Loucy (cell line): ENCODE measurements at regions not wholly inside any gene's neighbourhood (a gene's known extent, or its start where the extent isn't known, plus 50 kb on each side); places are given as distances from the start of the nearest gene placed in this dataset.
"Not testable (repeated sequence)": the region's sequence is repeated elsewhere in the genome, so short reads cannot be mapped to it uniquely, and the experiment has no call there.

Experiments
- H2AFZ ChIP-seq: fragments of 200-600 bp; sonication (generic); 2 replicates; pipeline ENCODE4 v1.6.0; 2016; ENCODE audit warnings: antibody characterized with exemption, mild to moderate bottlenecking, low read length, moderate library complexity
- H3F3A ChIP-seq: fragments of 200-600 bp; 2 replicates; pipeline ENCODE4 v1.6.0; 2016; ENCODE audit warnings: antibody characterized with exemption, low read depth, mild to moderate bottlenecking
- H3K27me3 ChIP-seq: fragments of 200-600 bp; sonication (generic); 2 replicates; pipeline ENCODE4 v1.6.1; 2014; ENCODE audit warnings: low read length, mild to moderate bottlenecking; ENCODE audit not compliant: insufficient read depth, poor library complexity, severe bottlenecking
- H3K36me3 ChIP-seq: fragments of 200-600 bp; sonication (generic); 2 replicates; pipeline ENCODE4 v1.6.1; 2016; ENCODE audit warnings: low read length; ENCODE audit not compliant: insufficient read depth
- H3K4me1 ChIP-seq: fragments of 200-600 bp; sonication (generic); 2 replicates; pipeline ENCODE4 v1.5.1; 2014; ENCODE audit warnings: low read length, mild to moderate bottlenecking; ENCODE audit not compliant: insufficient read depth, poor library complexity, severe bottlenecking
- H3K4me2 ChIP-seq: fragments of 200-600 bp; sonication (generic); 2 replicates; pipeline ENCODE4 v1.6.0; 2014; ENCODE audit warnings: antibody characterized with exemption, low read length, low read depth, mild to moderate bottlenecking; ENCODE audit not compliant: poor library complexity, severe bottlenecking
- H3K4me3 ChIP-seq: fragments of 200-600 bp; sonication (generic); 2 replicates; pipeline ENCODE4 v1.5.1; 2014; ENCODE audit warnings: low read length, mild to moderate bottlenecking, mixed read lengths; ENCODE audit not compliant: poor library complexity, severe bottlenecking
- H3K79me2 ChIP-seq: fragments of 200-600 bp; sonication (generic); 2 replicates; pipeline ENCODE4 v1.6.1; 2014; ENCODE audit warnings: low read length; ENCODE audit not compliant: insufficient read depth
- H3K9ac ChIP-seq: fragments of 200-600 bp; sonication (generic); 2 replicates; pipeline ENCODE4 v1.6.0; 2014; ENCODE audit warnings: mild to moderate bottlenecking, low read depth, low read length, moderate library complexity; ENCODE audit not compliant: poor library complexity, severe bottlenecking
- H3K9me2 ChIP-seq: fragments of 200-600 bp; sonication (generic); replicated peaks from 2 replicates; pipeline ENCODE4 v1.6.1; 2016; ENCODE audit warnings: low read depth, low read length, mixed read lengths
- H3K9me3 ChIP-seq: fragments of 200-600 bp; sonication (generic); 2 replicates; pipeline ENCODE4 v1.6.1; 2014; ENCODE audit warnings: mild to moderate bottlenecking, antibody characterized with exemption, low read length, low read depth; ENCODE audit not compliant: insufficient read depth
- H4K20me1 ChIP-seq: fragments of 200-600 bp; sonication (generic); 2 replicates; pipeline ENCODE4 v1.6.0; 2014; ENCODE audit warnings: antibody characterized with exemption, low read length, mild to moderate bottlenecking; ENCODE audit not compliant: insufficient read depth, poor library complexity, severe bottlenecking
- EZH2phosphoT487 ChIP-seq: fragments of 200-600 bp; IDR thresholded peaks from 2 replicates; pipeline ENCODE4 v1.6.1; 2018; ENCODE audit warnings: antibody characterized with exemption, mild to moderate bottlenecking, moderate library complexity, borderline replicate concordance
- TF ChIP-seq, protein P1 (sequence below): fragments of 200-600 bp; sonication (generic); conservative IDR thresholded peaks from 2 replicates; pipeline ENCODE4 v1.5.1; 2014; ENCODE audit warnings: mild to moderate bottlenecking, antibody characterized with exemption, low read length

DNA sequence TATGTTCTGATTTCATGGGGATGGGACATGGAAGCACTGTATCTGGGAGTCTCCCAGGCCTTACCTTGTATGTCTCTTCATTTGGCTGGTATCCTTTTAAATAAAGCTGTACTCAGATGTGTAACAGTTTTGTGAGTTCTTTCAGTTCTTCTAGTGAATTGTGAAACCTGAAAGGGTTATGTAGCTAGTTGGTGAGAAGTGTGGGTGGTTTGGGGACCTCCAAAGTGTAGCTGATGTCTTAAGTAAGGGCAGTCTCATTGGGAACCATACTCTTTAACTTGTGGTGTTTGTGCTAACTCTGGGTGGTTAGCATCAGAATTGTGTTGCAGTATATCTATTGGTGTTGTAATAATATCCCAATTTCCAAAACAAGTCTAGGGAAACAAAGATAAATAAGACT lies 166.9 kb upstream of the CCNH start:
- no peaks in the 10 kb centered on the region for H3F3A ChIP-seq
- H4K20me1 ChIP-seq = no peaks in the 10 kb centered on the region

DNA sequence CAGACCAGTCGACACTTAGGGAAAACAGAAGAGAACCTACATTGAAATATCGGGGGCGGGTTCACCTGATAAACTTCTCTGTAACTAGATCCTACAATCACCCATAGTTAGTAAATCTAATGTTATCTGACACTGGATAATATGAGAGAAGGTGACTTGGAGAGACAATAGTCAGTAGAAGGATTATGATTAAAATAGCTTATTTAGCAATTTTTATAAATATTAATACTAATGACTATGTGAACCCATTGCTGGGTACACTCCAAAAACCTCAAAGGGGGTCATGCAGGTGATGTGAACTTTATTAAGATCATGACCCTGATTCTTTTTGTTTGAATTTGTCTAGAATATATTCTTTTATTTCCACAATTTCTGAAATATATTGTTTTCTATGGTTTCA lies 164.1 kb upstream of the CCNH start:
- Histone ChIP-seq H4K20me1 (no peaks in the 10 kb centered on the region), H3K79me2 (no peaks in the 10 kb centered on the region), H3K9me3 (no peaks in the 10 kb centered on the region), H3K4me3 (no peak overlapping the region), H3K4me2 (no peak overlapping the region), H3K36me3 (no peaks in the 10 kb centered on the region), H3K4me1 (no peaks in the 10 kb centered on the region), H3K9me2 (no peaks in the 10 kb centered on the region), H3K27me3 (no peaks in the 10 kb centered on the region), H3K9ac (no peak overlapping the region), H3F3A (no peaks in the 10 kb centered on the region), H2AFZ (no peak overlapping the region)
- TF ChIP-seq, protein P1, sequence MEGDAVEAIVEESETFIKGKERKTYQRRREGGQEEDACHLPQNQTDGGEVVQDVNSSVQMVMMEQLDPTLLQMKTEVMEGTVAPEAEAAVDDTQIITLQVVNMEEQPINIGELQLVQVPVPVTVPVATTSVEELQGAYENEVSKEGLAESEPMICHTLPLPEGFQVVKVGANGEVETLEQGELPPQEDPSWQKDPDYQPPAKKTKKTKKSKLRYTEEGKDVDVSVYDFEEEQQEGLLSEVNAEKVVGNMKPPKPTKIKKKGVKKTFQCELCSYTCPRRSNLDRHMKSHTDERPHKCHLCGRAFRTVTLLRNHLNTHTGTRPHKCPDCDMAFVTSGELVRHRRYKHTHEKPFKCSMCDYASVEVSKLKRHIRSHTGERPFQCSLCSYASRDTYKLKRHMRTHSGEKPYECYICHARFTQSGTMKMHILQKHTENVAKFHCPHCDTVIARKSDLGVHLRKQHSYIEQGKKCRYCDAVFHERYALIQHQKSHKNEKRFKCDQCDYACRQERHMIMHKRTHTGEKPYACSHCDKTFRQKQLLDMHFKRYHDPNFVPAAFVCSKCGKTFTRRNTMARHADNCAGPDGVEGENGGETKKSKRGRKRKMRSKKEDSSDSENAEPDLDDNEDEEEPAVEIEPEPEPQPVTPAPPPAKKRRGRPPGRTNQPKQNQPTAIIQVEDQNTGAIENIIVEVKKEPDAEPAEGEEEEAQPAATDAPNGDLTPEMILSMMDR = no peak
- TF ChIP-seq EZH2phosphoT487 = no peak

More for the DNA sequence above, 166.9 kb upstream of the CCNH start:
- no peak for TF ChIP-seq EZH2phosphoT487
- TF ChIP-seq, protein P1 = no peak
- Histone ChIP-seq H3K27me3 (no peaks in the 10 kb centered on the region), H3K4me3 (no peak overlapping the region), H3K4me2 (no peak overlapping the region), H3K9me3 (no peaks in the 10 kb centered on the region), H3K79me2 (no peaks in the 10 kb centered on the region), H3K9me2 (no peaks in the 10 kb centered on the region), H3K9ac (no peak overlapping the region), H3K4me1 (no peaks in the 10 kb centered on the region), H2AFZ (no peak overlapping the region), H3K36me3 (no peaks in the 10 kb centered on the region)

- not testable (repeated sequence) for H3K4me2 ChIP-seq, H3F3A ChIP-seq, H3K4me1 ChIP-seq, H3K9me3 ChIP-seq, H2AFZ ChIP-seq, H3K79me2 ChIP-seq, H3K9me2 ChIP-seq, H3K36me3 ChIP-seq, H3K27me3 ChIP-seq, H3K9ac ChIP-seq, H3K4me3 ChIP-seq, H4K20me1 ChIP-seq
Measured at GRCh38 chr5:87576306-87576705, 163.6 kb upstream of the CCNH start.

- H4K20me1 ChIP-seq = no peaks in the 10 kb centered on the region
- H3K9ac ChIP-seq = no peak overlapping the region
- no peaks in the 10 kb centered on the region for H3K9me2 ChIP-seq
- H3K4me1 ChIP-seq = no peaks in the 10 kb centered on the region
- H3K36me3 ChIP-seq = no peaks in the 10 kb centered on the region
- no peak overlapping the region for H3K4me3 ChIP-seq
- TF ChIP-seq, protein P1 = no peak
- TF ChIP-seq EZH2phosphoT487 = no peak
- no peaks in the 10 kb centered on the region for H3K27me3 ChIP-seq
- H3K9me3 ChIP-seq = no peaks in the 10 kb centered on the region
- H2AFZ ChIP-seq = no peak overlapping the region
- H3F3A ChIP-seq = no peaks in the 10 kb centered on the region
- H3K4me2 ChIP-seq = no peak overlapping the region
- no peaks in the 10 kb centered on the region for H3K79me2 ChIP-seq
Measured at GRCh38 chr5:87574106-87574505, 161.4 kb upstream of the CCNH start.
